Mammary epithelial cell (primary cell): ENCODE measurements at regions not wholly inside any gene's neighbourhood (a gene's known extent, or its start where the extent isn't known, plus 50 kb on each side); places are given as distances from the start of the nearest gene placed in this dataset.

Source experiments
- EZH2 ChIP-seq: IDR thresholded peaks from 2 replicates; pipeline ENCODE4 v1.6.1; 2012; ENCODE audit warnings: low read length, inconsistent platforms, borderline replicate concordance
- TF ChIP-seq, protein P1 (sequence below), 2 donors: IDR thresholded peaks in 1 of 2; conservative IDR thresholded peaks in 1 of 2; 2 replicates each; pipeline ENCODE4 v1.5.1; 2011 to 2012; ENCODE audit warnings: inconsistent platforms in 2 of 2, low read length in 2 of 2, mild to moderate bottlenecking in 2 of 2, control low read depth in 1 of 2, low read depth in 1 of 2; ENCODE audit not compliant: insufficient read depth in 1 of 2; ENCODE audit errors: extremely low read depth in 1 of 2

DNA sequence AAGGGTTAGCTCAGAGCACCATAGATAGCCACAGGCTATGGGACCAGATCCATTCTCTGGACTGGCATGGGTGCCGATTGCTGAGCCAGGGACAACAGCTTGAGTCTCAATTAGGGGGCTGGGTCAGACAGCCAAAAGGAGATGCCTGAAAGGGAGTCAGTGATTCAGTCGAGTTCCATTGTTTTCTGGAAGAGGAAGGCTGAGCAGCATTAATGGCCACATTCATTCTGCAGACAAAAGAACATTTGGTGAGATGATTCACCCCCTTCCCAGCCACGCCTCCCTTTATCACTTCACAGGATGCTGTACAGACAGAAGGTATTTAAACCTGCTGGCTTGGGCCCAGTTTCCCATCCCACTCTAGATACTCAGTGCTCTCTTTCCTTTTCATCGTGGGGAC, 131.9 kb downstream of the ADAMTS15 start:
- TF ChIP-seq, protein P1, sequence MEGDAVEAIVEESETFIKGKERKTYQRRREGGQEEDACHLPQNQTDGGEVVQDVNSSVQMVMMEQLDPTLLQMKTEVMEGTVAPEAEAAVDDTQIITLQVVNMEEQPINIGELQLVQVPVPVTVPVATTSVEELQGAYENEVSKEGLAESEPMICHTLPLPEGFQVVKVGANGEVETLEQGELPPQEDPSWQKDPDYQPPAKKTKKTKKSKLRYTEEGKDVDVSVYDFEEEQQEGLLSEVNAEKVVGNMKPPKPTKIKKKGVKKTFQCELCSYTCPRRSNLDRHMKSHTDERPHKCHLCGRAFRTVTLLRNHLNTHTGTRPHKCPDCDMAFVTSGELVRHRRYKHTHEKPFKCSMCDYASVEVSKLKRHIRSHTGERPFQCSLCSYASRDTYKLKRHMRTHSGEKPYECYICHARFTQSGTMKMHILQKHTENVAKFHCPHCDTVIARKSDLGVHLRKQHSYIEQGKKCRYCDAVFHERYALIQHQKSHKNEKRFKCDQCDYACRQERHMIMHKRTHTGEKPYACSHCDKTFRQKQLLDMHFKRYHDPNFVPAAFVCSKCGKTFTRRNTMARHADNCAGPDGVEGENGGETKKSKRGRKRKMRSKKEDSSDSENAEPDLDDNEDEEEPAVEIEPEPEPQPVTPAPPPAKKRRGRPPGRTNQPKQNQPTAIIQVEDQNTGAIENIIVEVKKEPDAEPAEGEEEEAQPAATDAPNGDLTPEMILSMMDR (conservative IDR thresholded peaks at IDR 0.05 in 1 of 2, IDR thresholded peaks at IDR 0.05 in 1 of 2; ENCODE audit: extremely low read depth in 1 of 2, insufficient read depth in 1 of 2, low read depth in 1 of 2, low read length in 2 of 2) = no peak
- TF ChIP-seq EZH2 = no peak
